GM20000 (cell line): ENCODE measurements at regions not wholly inside any gene's neighbourhood (a gene's known extent, or its start where the extent isn't known, plus 50 kb on each side); places are given as distances from the start of the nearest gene placed in this dataset.

Experiments used
- DNase-seq: peaks from one replicate; pipeline ENCODE4 v3.0.0; 2012; ENCODE audit warnings: low spot score
- CTCF ChIP-seq: IDR thresholded peaks from 2 replicates; pipeline ENCODE4 v1.5.1; 2012; ENCODE audit warnings: mild to moderate bottlenecking, control low read depth; ENCODE audit errors: extremely low read depth, missing control alignments

- DNase-seq = no peak
- TF ChIP-seq CTCF = no peak
Observed at GRCh38 chr7:125681508-125681907, 751.9 kb upstream of the POT1 start.

- no peak for DNase-seq
- no peak for TF ChIP-seq CTCF
Observed at GRCh38 chr7:125678771-125679170, 749.1 kb upstream of the POT1 start.

- DNase-seq = no peak
- no peak for TF ChIP-seq CTCF
Observed at GRCh38 chr7:125675640-125676039, 746.0 kb upstream of the POT1 start.

- DNase-seq = no peak
- TF ChIP-seq CTCF = no peak
Observed at GRCh38 chr7:125675169-125675568, 745.5 kb upstream of the POT1 start.

- TF ChIP-seq CTCF = no peak
- DNase-seq = no peak
Observed at GRCh38 chr7:125670926-125671572, 741.4 kb upstream of the POT1 start.

GRCh38 chr7:125668321-125668993 is 738.8 kb upstream of the POT1 start:
- DNase-seq = no peak
- TF ChIP-seq CTCF = no peak

- no peak for DNase-seq
- TF ChIP-seq CTCF = no peak
Observed at GRCh38 chr7:125664625-125665024, 735.0 kb upstream of the POT1 start.
